CD4-positive, alpha-beta T cell treated with Interferon alpha-2 for 1 hour (primary cell): ENCODE measurements at regions not wholly inside any gene's neighbourhood (a gene's known extent, or its start where the extent isn't known, plus 50 kb on each side); places are given as distances from the start of the nearest gene placed in this dataset.

Experiments used
- DNase-seq, 2 donors: peaks; one replicate each; pipeline ENCODE4 v3.0.0-alpha.2; 2020 to 2022

DNA sequence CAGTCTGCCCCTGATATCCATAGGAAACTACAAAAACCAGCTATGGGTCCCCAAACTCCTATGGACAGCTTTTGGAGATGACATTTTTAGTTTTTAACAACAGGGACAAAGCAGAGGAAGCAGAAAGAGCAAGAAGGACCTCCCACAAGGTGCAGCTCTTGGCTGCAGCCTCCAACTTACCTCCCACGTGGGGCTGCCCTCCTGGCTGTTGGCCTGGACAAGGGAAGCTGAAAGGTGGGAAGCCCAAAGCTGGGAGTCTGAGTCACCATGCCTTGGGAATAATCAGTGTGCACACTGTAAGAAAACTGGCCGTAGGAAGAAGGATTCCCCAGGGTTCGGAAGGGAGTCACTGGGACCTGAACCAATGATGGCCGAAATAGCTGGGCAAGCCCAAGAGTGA lies 51.8 kb upstream of the PAX1 start:
- no peak for DNase-seq

DNA sequence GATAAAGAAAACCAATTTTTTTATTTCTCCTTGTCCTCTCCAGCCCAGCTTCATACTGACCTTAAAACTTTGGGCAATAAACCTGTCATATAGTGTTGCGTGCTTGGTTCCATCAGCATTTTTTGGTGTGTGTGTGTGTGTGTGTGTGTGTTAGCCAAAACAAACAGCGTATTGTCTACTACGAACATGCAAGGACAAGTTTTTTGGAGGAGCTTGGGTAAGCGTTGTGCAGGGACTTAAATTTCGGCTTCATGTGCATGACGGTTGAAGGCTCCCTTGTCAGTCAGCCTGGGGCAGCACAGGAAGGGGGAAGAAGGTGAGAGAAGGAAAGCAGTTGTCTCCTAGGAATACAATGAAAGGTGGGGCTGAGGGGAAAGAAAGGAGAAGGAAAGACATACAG lies 62.0 kb upstream of the PAX1 start:
- no peak for DNase-seq

DNA sequence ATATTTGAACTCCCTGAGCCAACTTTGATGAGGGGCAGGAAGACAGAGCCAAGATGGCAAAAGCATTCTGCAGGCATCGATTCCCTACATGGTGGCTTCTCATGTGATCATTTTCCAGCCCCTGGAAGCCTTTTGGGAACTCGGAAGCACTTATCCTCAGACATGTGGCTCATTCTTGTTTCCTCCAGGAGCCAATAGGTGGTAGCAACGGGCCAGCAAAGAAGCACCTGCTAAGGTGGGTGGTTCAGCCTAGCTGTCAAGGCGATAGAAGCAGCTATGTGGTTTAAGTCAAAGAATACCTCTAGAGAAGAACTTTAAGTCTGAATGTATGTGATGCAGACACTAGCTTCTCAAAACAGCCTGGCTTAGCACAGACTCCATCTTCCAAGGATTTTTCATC lies 64.9 kb upstream of the PAX1 start:
- no peak for DNase-seq

GRCh38 chr20:21633829-21634228 lies 71.6 kb upstream of the PAX1 start:
- DNase-seq = no peak

GRCh38 chr20:21632735-21633053 lies 72.8 kb upstream of the PAX1 start:
- DNase-seq = no peak

GRCh38 chr20:21632031-21632734 lies 73.3 kb upstream of the PAX1 start:
- DNase-seq = no peak

- DNase-seq = no peak
Measured at GRCh38 chr20:21628800-21629199, 76.7 kb upstream of the PAX1 start.

GRCh38 chr20:21623781-21624094 lies 81.7 kb upstream of the PAX1 start:
- no peak for DNase-seq

DNA sequence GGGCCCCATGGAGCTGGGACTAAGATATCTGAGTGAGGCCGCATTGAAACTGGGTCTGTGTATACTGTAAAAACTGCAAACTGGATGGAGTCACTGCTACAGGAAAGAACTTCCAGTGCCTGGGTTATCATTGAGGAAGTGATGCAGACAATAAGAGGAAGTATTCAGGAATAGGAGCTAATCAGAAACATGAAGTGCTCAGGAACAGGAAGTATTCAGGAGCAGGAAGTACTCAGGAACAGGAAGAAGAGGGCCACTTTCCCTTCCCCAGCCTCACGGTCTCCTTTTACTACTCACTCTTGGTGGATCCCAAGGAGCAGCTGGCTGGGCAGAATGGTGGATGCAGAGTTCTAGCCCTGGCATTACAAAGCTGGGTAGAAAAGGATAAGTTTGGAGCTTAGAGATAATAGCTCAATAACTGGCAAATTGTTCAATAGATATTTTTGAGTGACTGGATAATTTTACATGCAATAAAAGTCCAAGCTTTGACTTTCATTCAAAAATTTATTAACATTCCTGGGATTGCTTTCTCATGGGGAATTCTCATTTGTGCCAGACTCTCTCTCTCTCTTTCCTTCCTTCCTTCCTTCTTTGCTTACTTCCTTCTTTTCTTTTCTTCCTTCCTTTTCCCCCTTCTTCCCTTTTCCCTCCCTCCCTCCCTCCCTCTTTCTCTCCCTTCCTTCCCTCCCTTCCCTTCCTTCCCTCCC lies 82.2 kb upstream of the PAX1 start:
- DNase-seq = no peak

DNA sequence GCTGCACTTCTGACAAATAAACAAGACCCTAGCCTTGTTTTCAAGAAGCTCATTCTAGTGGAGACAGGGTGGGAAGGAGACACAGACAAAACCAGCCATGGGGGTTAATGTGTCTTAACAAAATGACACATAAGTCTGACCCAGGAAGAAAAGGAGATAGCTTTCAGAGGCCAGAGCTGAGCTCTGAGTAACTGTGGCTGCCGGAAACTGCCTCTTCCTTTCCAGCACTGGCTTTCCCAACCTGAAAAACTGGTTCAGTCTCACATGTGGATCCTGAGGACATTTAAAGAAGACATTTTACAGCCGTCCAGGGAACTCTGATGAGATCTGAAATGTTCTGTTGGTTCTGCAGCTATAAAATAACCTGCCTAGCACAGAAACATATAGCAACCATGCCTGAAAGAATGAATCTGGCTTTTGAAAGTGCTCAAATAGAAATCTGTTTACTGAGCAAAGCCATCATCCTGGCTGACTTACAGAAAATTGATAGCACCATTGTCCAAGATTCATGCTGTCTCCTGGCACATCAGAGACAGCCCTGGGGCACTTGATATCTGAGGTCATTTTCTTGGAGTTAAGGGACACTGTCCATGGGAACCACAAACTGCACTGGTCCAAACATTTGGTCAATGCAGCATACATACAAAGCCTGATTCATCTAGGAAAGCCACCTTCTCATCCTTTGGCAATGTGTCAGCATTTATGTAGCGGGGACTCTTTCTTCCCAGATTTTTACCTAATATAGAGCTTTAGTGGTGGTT lies 83.2 kb upstream of the PAX1 start:
- no peak for DNase-seq

DNA sequence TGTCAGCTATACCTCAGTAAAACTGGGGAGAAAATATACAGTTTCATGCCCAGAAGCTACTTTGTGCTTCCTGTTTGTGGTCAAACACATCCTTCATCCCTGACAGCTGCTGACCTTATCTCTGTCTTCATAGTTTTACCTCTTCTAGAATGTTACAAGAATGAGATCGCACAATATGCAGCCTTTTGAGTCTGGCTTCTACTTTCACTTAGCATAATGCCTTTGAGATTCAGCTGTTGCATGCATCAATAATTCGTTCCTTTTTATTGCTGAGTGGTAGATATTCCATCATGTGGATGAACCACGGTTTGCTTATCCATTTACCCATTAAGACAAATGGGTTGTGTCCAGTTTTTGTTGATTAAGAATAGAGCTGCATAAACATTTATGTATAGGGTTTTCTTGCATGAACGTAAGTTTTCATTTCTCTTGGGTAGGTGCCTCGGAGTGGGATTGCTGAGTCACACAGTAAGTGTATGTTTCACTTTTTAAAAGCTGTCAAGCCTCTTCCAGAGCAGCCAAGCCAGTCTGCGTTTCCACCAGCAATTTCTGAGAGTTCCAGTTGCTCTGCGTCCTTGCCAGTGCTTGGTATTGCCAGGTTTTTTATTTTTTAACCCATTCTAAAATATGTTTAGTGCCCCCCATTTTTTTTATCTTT lies 86.6 kb upstream of the PAX1 start:
- no peak for DNase-seq

DNA sequence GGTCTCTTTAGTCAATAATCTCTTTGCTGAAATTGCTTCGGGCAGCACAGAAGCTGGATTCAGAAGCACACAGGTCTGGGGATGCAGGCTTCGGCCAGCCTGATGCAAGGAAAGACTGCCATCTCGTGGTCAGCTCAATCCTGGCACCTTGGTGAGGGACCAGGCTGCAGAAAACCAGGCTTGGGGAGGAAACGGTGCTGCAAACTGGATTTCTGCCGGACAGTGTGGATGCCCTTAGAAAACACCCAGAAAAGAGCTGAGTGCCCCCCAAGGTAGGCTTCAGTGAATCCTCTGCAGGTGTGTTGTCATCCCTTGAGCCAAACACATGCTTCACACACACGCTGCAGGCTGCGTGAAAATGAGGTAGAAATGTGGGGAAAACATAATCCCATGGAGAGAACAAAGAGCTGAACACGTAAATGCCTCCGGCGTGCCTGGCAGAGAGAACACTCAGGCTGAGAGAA lies 89.8 kb upstream of the PAX1 start:
- DNase-seq = peak in 1 of 2 donors; percentile 38

DNA sequence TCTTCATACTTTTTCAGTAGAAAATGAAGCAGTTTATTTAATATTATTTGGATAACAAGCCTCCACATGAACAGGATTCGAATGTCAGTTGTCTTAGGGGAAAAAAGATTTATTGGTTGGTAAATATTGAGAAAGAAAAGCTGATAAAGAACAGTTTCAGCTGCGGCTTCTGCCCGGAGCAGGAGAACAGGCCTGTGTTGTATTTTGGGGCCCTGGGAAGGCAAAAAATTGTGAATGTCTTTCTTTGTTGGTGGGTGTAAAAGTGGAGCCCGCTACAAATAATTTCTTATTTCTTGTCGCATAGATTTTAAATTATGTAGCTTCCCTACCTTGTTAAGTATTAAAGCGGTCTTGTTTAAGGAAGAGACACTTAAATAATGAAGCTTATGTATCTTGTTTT lies 90.5 kb upstream of the PAX1 start:
- no peak for DNase-seq

- DNase-seq = no peak
Measured at GRCh38 chr20:21613512-21613911, 92.0 kb upstream of the PAX1 start.

DNA sequence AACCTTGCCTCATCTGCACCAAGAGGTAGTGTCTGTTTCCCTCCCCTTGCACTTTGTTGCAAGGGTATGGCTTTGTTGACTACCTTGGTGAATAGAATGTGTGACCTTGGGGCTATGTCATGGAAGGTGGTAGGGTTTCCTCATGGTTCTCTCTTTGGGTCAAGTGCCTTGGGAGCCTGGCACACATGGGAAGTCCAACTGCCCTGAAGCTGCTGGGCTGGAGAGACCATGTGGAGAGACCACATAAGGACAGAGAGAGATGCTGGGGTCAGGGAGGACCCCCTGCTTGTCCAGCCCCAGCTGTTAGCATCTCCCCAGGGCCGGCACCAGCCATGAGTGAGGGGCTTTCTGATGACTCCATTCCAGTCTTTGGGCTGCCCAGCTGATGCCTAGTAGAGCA lies 95.5 kb upstream of the PAX1 start:
- DNase-seq = no peak

DNA sequence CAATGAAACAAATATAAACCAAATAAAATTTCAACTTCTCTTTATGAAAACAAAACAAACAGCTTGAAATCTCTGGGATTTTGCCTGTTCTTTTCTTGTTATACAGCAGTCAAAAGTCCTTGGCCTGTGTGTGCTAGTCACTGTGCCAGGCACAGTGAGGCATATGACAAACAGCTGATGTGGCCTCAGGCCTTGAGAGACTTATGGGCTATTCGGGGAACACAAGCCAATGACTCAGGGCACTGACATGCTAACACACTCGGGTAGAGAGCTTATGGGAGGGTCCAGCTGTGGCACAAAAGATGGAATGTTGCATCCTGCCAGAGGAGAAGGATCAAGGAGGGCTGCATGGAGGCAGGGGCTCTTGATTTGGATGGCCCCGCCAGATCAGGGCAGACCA lies 95.4 kb upstream of the NKX2-2 start:
- no peak for DNase-seq

- DNase-seq = no peak
Measured at GRCh38 chr20:21608777-21609176, 94.9 kb upstream of the NKX2-2 start.

DNA sequence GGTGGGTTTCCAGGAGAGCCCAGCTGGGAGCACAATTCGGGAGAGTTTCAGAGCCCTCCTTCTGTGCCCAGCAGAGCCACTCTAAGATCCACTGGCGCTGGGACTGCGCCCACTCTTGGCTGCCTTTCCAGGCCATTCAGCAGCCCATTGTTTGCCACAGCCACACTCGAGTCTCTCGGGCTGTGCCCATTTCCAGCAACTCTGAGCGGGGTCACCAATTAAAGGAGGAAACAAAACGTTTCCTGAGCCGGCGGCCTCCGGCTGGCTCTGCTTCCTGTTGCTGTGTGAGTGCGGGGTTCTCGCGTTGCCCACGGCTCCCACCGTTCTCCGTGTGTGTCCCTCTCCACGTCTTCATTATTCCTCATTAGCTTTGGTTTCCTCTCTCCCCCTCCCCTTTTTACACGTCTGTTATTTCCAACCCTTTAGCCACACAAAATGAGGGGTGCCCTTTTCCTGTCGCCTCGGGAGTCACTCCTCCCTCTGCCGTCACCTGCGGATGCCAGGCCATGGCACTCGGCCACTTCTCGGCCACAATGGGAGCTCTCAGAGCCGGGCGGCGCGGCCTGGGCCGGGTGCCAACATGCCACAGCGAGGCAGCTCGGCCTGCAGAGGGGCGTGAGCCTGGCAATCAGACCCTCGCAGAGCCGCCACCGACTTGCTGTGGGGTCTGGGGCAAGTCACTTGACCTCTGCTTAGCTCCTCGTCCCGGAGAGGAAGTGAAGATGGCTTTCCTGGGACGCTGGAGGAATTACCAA lies 94.3 kb upstream of the NKX2-2 start:
- no peak for DNase-seq

DNA sequence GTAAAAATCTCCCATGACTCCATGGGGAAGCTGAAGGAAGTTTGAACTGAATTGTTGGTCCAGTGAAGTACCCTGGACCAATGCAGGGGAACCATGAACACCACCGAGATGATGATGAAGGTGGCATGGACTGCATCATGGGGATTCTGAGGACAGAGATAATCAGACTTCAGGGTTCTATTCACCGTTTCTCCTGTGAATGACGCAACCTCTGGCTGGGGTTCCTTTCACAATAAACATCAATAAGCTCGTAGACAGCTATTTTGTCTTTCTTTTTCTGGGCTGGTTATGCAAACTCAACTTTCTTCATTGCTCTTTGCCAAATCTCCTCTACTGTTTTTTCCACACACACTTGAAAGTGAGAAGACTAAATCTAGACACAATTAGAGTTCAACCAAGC lies 87.9 kb upstream of the NKX2-2 start:
- DNase-seq = no peak

GRCh38 chr20:21586682-21587081 lies 72.8 kb upstream of the NKX2-2 start:
- no peak for DNase-seq

DNA sequence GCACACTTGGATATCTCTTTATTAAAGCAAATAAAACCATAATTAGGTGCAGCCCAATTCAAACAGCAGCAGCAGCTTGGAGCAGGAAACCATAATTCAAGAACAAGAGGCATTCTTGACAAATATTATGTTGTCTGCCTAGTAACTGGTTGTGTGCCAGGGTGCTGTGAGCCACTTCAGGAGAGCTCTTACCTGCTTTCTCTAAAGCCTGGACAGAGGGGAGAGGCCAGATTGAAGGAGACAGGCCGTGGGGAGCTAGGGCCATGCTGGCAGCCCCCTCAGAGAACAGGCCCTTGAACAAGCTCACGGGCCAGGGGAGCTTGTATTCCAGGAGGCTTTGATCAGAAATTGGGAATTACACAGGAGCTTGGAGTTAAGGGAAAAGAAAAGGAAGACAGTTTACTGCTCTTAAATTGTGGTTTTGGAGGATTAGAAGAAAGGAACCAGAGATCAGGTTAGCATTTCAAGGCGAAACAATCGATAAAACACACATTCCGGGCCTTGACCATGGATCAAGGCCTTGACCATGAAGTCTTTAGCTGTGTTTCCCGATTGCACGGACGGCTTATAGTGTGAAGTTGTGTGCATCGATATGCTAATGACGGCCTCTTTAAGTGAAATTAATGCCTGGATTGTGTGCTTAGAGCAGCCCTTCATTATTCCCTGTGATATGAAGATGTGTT lies 69.8 kb upstream of the NKX2-2 start:
- no peak for DNase-seq

GRCh38 chr20:21577551-21577950 lies 63.7 kb upstream of the NKX2-2 start:
- no peak for DNase-seq
